Parathyroid adenoma (tissue), 2 donors: ENCODE measurements at regions not wholly inside any gene's neighbourhood (a gene's known extent, or its start where the extent isn't known, plus 50 kb on each side); places are given as distances from the start of the nearest gene placed in this dataset.
"Not testable (repeated sequence)": the region's sequence is repeated elsewhere in the genome, so short reads cannot be mapped to it uniquely, and the experiment has no call there.

Experiments
- H2AFZ ChIP-seq: fragments of 300-600 bp; sonication (generic); one replicate; pipeline ENCODE4 v1.7.0; 2017; ENCODE audit warnings: antibody characterized with exemption, mild to moderate bottlenecking
- H3K27ac ChIP-seq: fragments of 300-600 bp; sonication (generic); one replicate; pipeline ENCODE4 v1.7.0; 2017
- H3K27me3 ChIP-seq: fragments of 300-600 bp; sonication (generic); one replicate; pipeline ENCODE4 v1.7.0; 2017; ENCODE audit warnings: low read length; ENCODE audit not compliant: control insufficient read depth, insufficient read depth
- H3K36me3 ChIP-seq: fragments of 300-600 bp; sonication (generic); one replicate; pipeline ENCODE4 v1.7.0; 2017; ENCODE audit warnings: low read length; ENCODE audit not compliant: control insufficient read depth, insufficient read depth
- H3K4me1 ChIP-seq: fragments of 300-600 bp; sonication (generic); one replicate; pipeline ENCODE4 v1.7.0; 2017; ENCODE audit warnings: control low read depth
- H3K4me2 ChIP-seq: fragments of 300-600 bp; sonication (generic); one replicate; pipeline ENCODE4 v1.7.0; 2017; ENCODE audit warnings: low read length
- H3K4me3 ChIP-seq: fragments of 300-600 bp; sonication (generic); one replicate; pipeline ENCODE4 v1.7.0; 2017; ENCODE audit warnings: low read depth, low read length
- H3K79me2 ChIP-seq: fragments of 300-600 bp; sonication (generic); one replicate; pipeline ENCODE4 v1.7.0; 2017; ENCODE audit warnings: control low read depth
- H3K9ac ChIP-seq: fragments of 300-600 bp; sonication (generic); one replicate; pipeline ENCODE4 v1.7.0; 2017; ENCODE audit warnings: mild to moderate bottlenecking
- H3K9me3 ChIP-seq: fragments of 300-600 bp; sonication (generic); one replicate; pipeline ENCODE4 v1.7.0; 2017; ENCODE audit warnings: low read length; ENCODE audit not compliant: control insufficient read depth
- TF ChIP-seq, protein P1 (sequence below): fragments of 300-600 bp; sonication (generic); IDR thresholded peaks from one replicate; pipeline ENCODE4 v1.7.0; 2017; ENCODE audit warnings: antibody characterized with exemption, mild to moderate bottlenecking
- donor health status: primary hyperparathyroidism.

DNA sequence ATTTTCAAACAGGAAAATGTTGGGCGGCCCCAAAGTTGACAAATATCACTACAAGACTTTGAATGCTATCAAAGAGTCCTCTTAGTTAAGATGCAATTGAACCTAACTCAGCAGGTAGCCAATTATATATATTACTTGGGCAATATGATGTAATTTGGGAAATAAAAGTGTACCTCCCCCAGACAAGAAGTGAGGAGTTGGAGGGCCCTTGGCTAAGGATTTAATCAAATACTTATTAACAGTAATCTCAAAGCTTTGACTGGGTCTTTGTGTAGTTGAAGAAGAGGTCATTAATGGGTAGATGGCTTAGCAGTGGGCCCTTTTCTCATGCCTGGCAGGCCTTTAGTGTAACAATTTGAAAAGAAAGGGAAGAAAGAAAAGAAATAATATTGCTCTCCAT is 599.0 kb downstream of the CSNK1G3 start:
- Histone ChIP-seq H3K9me3 (no peaks in the 10 kb centered on the region), H2AFZ (no peak overlapping the region), H3K4me3 (no peak overlapping the region), H3K36me3 (no peaks in the 10 kb centered on the region), H3K4me2 (no peak overlapping the region), H3K27me3 (no peaks in the 10 kb centered on the region), H3K79me2 (no peaks in the 10 kb centered on the region), H3K4me1 (no peaks in the 10 kb centered on the region), H3K9ac (no peak overlapping the region), H3K27ac (no peak overlapping the region)
- TF ChIP-seq, protein P1, sequence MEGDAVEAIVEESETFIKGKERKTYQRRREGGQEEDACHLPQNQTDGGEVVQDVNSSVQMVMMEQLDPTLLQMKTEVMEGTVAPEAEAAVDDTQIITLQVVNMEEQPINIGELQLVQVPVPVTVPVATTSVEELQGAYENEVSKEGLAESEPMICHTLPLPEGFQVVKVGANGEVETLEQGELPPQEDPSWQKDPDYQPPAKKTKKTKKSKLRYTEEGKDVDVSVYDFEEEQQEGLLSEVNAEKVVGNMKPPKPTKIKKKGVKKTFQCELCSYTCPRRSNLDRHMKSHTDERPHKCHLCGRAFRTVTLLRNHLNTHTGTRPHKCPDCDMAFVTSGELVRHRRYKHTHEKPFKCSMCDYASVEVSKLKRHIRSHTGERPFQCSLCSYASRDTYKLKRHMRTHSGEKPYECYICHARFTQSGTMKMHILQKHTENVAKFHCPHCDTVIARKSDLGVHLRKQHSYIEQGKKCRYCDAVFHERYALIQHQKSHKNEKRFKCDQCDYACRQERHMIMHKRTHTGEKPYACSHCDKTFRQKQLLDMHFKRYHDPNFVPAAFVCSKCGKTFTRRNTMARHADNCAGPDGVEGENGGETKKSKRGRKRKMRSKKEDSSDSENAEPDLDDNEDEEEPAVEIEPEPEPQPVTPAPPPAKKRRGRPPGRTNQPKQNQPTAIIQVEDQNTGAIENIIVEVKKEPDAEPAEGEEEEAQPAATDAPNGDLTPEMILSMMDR, result no peak

DNA sequence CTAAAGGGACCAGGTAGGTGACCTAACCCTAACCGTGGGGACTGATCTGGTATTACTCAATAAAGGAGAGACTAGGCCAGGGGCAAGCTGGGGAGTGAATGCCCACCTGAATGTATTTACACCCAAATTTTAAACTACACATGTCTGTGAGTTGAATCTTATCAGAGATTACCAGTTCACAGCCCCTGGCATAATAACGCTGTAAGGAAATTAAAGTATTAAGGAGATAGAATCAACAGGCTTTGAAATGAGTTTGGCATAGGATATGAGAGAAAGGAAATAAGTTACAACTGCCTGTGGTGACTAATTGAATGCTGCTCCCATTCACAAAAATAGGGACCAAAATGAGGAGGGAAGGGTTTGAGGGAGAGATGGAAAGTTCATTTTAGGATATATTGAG is 593.3 kb downstream of the CSNK1G3 start:
- H3K4me1 ChIP-seq, result no peaks in the 10 kb centered on the region
- no peak overlapping the region for H3K27ac ChIP-seq
- H2AFZ ChIP-seq, result no peak overlapping the region
- H3K9ac ChIP-seq, result no peak overlapping the region
- H3K4me3 ChIP-seq, result no peak overlapping the region
- TF ChIP-seq, protein P1, result no peak
- H3K9me3 ChIP-seq, result no peaks in the 10 kb centered on the region
- H3K36me3 ChIP-seq, result no peaks in the 10 kb centered on the region
- no peak overlapping the region for H3K4me2 ChIP-seq
- no peaks in the 10 kb centered on the region for H3K27me3 ChIP-seq
- H3K79me2 ChIP-seq, result no peaks in the 10 kb centered on the region

DNA sequence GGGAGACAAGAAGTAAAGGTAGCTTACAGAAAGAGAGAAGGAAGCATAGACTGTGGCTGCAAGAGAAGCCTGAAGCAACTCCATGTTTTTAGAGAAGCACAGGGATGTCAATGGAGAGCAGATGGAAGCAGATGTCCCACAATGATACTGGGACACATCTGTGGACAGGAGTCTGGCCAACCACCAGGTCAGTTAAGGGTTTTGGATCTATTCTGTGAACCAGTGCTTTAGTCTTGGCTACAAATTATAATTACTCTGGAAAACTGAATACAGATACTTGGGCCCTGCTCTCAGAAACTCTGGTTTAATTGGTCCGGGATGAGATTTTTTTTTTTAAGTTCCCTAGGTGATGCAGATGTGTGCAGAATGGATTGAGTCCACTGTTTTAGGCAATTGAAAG is 592.8 kb downstream of the CSNK1G3 start:
- no peak overlapping the region for H3K4me3 ChIP-seq
- TF ChIP-seq, protein P1, result no peak
- H3K36me3 ChIP-seq, result no peaks in the 10 kb centered on the region
- H3K27me3 ChIP-seq, result no peaks in the 10 kb centered on the region
- no peak overlapping the region for H2AFZ ChIP-seq
- H3K4me1 ChIP-seq, result no peaks in the 10 kb centered on the region
- H3K4me2 ChIP-seq, result no peak overlapping the region
- no peak overlapping the region for H3K9ac ChIP-seq
- no peaks in the 10 kb centered on the region for H3K79me2 ChIP-seq
- no peak overlapping the region for H3K27ac ChIP-seq
- H3K9me3 ChIP-seq, result no peaks in the 10 kb centered on the region

DNA sequence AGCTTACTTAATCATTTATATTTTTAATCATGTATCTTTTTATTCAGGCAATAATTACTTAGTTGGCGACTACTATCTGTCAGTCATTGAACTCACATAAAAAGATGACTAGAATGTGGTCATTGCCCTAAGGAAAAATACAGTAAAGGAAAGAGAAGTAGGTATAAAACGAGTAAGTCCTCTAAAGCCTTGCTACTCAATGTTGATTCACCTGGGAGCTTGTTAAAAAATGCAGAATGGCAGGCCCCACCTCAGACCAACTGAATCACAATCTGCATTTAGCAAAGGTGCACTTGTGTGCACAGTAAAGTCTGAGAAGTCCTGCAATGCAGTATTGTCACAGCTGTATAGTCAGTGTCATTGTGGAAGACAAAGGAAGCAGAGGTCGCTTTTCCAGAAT is 592.4 kb downstream of the CSNK1G3 start:
- H3K4me2 ChIP-seq, result no peak overlapping the region
- H3K27ac ChIP-seq, result no peak overlapping the region
- H3K4me1 ChIP-seq, result no peaks in the 10 kb centered on the region
- no peaks in the 10 kb centered on the region for H3K36me3 ChIP-seq
- no peaks in the 10 kb centered on the region for H3K79me2 ChIP-seq
- no peak overlapping the region for H3K9ac ChIP-seq
- H3K9me3 ChIP-seq, result no peaks in the 10 kb centered on the region
- H2AFZ ChIP-seq, result no peak overlapping the region
- TF ChIP-seq, protein P1, result no peak
- no peak overlapping the region for H3K4me3 ChIP-seq
- no peaks in the 10 kb centered on the region for H3K27me3 ChIP-seq

DNA sequence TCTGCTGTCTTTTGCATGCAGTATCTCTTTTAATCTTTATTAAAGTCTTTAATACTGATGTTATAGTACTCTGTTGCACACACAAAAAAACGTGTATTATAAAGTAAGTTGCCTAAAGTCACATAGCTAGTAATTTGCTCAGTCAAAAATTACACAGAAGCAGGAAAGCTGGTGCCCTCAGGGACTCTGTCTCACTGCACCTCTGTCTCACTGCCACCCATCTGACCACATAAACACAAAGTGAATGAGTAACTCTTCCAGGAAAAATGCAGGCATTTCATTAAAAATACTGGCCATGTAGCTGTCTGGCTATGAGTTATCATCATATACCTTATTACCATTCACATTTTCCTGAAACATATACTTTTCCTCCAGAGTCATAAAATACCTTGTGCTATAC is 591.7 kb downstream of the CSNK1G3 start:
- TF ChIP-seq, protein P1, result no peak

DNA sequence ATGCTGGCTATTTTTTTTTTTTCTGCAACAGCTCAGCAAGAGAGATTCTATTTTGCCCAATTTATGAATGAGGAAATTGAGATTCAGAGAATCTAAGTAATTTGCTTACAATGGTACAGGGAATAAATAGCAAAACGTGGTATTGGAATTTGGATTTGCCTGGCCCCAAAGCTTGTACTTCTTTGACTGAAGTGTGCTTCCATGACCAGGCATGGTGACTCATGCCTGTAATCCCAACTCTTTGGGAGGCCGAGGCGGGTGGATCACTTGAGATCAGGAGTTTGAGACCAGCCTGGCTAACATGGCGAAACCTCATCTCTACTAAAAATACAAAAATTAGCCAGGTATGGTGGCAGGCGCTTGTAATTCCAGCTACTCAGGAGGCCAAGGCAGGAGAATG is 591.1 kb downstream of the CSNK1G3 start:
- not testable (repeated sequence) for H3K9me3 ChIP-seq, H3K27me3 ChIP-seq, H3K4me1 ChIP-seq, H3K36me3 ChIP-seq, H3K4me2 ChIP-seq, H3K9ac ChIP-seq, H3K79me2 ChIP-seq, H3K4me3 ChIP-seq, H3K27ac ChIP-seq, H2AFZ ChIP-seq

More for the DNA sequence above, 591.7 kb downstream of the CSNK1G3 start:
- no peaks in the 10 kb centered on the region for H3K36me3 ChIP-seq
- H3K9me3 ChIP-seq, result no peaks in the 10 kb centered on the region
- no peaks in the 10 kb centered on the region for H3K27me3 ChIP-seq
- no peaks in the 10 kb centered on the region for H3K4me1 ChIP-seq
- no peak overlapping the region for H3K4me3 ChIP-seq
- H3K27ac ChIP-seq, result no peak overlapping the region
- no peak overlapping the region for H2AFZ ChIP-seq
- no peaks in the 10 kb centered on the region for H3K79me2 ChIP-seq
- no peak overlapping the region for H3K4me2 ChIP-seq
- no peak overlapping the region for H3K9ac ChIP-seq
